ENCODE measurements at regions not wholly inside any gene's neighbourhood (a gene's known extent, or its start where the extent isn't known, plus 50 kb on each side); places are given as distances from the start of the nearest gene placed in this dataset.

DNA sequence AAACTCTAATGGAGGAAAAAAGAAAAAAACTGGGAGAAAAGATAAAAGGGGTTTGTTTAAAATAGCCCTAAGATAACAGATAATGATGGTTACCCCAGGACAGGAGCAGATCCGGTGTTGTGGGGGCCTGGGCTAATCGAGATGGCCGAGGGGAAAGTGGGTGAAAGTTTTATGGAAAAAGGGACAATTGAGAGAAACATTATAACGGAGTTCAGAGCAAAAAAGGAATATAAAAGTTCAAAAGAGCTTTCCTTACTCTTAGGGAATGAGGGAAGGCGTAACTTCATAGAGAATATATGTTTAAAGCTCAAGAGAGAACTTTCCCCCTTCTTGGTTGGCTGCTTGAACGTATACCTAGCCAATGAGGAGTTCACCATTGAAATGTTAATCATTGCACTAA, 131.4 kb downstream of the BAMBI start:
- TF ChIP-seq CTCF (IDR thresholded peaks at IDR 0.05 in 2 of 3, conservative IDR thresholded peaks at IDR 0.05 in 1 of 3; ENCODE audit: borderline replicate concordance in 1 of 3, insufficient read depth in 1 of 3, low read depth in 2 of 3, low read length in 2 of 3) (no peak), EZH2phosphoT487 (IDR thresholded peaks at IDR 0.05; ENCODE audit: borderline replicate concordance) (no peak), EZH2 (IDR thresholded peaks at IDR 0.05) (no peak)
- TF ChIP-seq, protein P1, sequence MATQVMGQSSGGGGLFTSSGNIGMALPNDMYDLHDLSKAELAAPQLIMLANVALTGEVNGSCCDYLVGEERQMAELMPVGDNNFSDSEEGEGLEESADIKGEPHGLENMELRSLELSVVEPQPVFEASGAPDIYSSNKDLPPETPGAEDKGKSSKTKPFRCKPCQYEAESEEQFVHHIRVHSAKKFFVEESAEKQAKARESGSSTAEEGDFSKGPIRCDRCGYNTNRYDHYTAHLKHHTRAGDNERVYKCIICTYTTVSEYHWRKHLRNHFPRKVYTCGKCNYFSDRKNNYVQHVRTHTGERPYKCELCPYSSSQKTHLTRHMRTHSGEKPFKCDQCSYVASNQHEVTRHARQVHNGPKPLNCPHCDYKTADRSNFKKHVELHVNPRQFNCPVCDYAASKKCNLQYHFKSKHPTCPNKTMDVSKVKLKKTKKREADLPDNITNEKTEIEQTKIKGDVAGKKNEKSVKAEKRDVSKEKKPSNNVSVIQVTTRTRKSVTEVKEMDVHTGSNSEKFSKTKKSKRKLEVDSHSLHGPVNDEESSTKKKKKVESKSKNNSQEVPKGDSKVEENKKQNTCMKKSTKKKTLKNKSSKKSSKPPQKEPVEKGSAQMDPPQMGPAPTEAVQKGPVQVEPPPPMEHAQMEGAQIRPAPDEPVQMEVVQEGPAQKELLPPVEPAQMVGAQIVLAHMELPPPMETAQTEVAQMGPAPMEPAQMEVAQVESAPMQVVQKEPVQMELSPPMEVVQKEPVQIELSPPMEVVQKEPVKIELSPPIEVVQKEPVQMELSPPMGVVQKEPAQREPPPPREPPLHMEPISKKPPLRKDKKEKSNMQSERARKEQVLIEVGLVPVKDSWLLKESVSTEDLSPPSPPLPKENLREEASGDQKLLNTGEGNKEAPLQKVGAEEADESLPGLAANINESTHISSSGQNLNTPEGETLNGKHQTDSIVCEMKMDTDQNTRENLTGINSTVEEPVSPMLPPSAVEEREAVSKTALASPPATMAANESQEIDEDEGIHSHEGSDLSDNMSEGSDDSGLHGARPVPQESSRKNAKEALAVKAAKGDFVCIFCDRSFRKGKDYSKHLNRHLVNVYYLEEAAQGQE (IDR thresholded peaks at IDR 0.05; ENCODE audit: low read depth): no peak

Data from HCT116 (cell line).